Inflammatory macrophage treated with lipopolysaccharide for 1 hour (primary cell): ENCODE measurements at regions not wholly inside any gene's neighbourhood (a gene's known extent, or its start where the extent isn't known, plus 50 kb on each side); places are given as distances from the start of the nearest gene placed in this dataset.
"Not testable (repeated sequence)": the region's sequence is repeated elsewhere in the genome, so short reads cannot be mapped to it uniquely, and the experiment has no call there.

ENCODE experiments used
- DNase-seq, 2 donors: peaks; one replicate each; pipeline ENCODE4 v3.0.0-alpha.2; 2020 to 2022

- DNase-seq: not testable (repeated sequence)
Observed at GRCh38 chr12:46617737-46618136, 208.1 kb downstream of the SLC38A4 start.

GRCh38 chr12:46617167-46617566 is 208.6 kb downstream of the SLC38A4 start:
- DNase-seq: no peak

DNA sequence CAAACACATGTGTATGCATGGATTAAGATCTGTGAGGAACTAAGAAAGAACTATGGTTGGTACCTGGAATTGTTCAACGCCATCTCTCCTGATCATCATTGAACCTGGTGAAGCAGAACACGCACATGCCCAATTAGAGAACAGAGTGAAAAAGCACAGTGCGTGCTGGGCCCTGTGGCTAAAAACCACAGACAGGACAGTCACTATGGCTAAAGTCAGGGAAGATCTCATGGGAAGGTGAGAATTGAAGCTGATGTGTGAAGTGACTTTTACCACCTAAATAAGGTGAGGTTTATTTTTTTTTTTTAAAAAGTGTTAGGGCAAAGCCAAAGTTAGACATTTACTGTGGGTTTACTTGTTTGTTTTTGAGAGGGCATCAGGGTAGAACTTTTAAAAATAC is 215.0 kb downstream of the SLC38A4 start:
- DNase-seq: no peak

DNA sequence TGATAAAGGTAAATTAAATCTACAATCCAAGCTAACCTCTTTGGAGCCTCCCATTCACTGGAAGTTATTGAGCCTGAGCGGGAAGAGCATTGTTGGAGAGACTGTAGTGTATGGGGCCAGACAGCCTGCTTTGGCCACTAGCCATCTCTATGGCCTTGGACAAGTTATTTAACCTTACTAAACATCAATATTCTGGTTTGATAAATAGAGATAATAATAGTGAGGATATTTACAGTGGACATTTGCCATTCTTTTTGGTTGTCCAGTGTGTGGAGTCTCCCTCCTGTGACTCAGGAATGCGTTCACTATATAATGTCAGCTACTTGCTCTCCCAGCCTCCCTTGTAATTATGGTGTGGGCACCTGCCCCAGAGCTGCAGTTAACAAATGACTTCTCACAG is 216.1 kb downstream of the SLC38A4 start:
- DNase-seq: no peak

DNA sequence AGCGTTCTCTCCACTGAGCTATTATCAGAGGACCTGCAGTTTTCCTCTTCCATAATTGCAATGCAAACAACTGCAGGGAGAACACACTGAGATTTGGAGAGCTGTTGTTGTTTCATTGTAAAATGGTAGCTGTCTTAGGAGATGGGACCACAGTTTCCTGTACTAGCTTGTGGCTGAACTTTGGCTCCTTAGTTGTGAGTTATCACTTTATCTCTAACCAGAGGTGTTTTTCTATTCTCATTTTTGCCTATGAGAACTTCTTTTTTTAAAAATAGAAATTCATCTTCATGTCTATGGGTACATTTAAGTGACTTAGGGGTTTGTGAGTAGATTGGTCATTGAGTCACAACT is 216.5 kb downstream of the SLC38A4 start:
- DNase-seq: no peak

GRCh38 chr12:46608431-46609272 is 217.1 kb downstream of the SLC38A4 start:
- peak; percentile 13 to 43 for DNase-seq

DNA sequence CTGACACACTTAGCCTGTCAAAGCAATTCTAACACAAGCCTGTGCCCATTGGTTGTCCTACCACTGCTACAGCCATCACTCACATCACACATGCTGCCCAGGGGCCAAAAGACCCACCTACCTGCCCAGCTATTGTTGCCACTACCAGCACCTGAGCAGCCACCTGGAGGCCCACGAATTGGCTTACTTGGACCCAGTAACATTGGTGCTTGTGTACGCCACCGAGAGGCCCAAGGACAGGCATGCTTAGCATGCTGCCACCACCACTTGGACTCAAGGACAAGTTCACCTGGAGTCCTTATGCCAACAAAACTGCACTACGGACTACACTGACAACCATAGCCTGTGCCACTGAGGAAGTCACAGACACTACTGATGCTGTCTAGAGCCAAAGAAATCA is 221.1 kb downstream of the SLC38A4 start:
- DNase-seq: no peak

DNA sequence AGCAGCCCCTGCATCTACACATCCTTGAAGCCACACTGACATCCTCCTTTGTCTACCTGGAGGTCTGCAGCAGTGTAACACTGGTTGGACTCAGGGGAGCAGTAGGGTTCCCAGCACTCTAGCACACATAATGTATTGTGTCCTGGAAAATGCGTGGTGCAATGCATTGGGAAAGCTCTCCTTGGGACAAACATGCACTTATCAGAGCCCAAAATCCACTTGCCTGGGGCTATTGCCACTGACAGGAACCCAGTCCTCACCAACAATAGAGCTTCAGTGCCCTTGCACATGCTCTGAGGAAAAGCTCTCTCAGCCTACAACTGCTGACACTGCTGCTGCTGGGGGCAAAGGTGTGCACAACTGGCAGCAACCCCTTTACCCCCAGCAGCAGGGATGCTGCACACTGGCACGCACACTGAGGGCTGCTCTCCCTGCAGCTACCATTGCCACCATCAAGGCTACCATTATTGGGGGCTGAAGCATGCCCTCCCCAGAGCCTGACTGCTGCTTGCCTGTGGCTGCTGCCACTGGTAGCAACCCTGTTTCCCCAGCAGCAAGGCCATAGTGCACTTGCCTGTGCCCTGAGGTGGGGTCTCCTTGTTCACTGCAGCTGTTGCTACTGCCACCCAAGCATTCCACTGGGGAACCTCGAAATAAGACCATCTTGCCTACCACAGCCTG is 221.9 kb downstream of the SLC38A4 start:
- DNase-seq: no peak

DNA sequence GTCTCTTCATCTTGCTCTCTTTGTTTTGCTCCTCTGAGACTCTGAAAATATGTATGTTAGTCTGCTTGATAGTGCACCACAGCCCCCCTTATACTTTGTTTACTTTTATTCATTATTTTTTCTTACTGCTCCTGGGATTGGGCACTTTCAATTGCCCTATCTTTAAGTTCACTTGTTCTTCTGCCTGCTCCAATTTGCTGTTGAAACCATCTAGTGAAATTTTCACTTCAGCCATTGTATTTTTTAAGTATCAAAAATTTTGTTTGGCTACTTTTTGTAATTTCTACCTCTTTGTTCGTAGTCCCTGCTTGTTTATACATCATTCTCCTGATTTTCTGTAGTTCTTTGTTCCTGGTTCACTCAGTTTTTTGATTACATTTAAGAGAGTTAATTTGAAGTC is 223.3 kb downstream of the SLC38A4 start:
- no peak for DNase-seq

- no peak for DNase-seq
Observed at GRCh38 chr12:46590991-46591703, 218.6 kb upstream of the SLC38A2 start.

GRCh38 chr12:46585854-46586621 is 213.5 kb upstream of the SLC38A2 start:
- no peak for DNase-seq

DNA sequence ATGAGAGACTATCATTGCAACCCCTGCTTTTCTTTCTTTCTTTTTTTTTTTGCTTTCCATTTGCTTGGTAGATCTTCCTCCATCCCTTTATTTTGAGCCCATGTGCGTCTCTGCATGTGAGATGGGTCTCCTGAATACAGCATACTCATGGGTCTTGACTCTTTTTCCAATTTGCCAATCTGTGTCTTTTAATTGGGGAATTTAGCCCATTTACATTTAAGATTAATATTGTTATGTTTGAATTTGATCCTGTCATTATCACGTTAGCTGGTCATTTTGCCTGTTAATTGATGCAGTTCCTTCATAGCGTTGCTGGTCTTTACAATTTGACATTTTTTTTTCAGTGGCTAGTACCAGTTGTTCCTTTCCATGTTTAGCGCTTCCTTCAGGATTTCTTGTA is 211.5 kb upstream of the SLC38A2 start:
- not testable (repeated sequence) for DNase-seq

GRCh38 chr12:46581990-46582389 is 209.4 kb upstream of the SLC38A2 start:
- not testable (repeated sequence) for DNase-seq

DNA sequence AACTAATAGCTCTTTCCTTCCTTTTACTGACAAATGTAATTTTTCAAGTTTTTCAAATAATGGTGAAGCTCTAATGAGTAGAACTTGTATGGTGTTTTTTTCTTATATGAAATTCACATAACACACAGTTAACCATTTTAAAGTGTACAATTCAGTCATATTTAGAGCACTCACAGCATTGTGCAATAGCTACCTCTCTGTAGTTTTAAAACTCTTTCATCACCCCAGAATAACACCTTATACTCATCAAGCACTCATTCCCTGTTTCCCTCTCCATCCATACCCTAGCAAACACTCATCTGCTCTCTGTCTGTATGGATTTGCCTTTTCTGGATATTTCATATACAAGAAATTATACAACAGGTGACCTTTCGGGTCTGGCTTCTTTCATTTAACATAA is 207.9 kb upstream of the SLC38A2 start:
- no peak for DNase-seq

DNA sequence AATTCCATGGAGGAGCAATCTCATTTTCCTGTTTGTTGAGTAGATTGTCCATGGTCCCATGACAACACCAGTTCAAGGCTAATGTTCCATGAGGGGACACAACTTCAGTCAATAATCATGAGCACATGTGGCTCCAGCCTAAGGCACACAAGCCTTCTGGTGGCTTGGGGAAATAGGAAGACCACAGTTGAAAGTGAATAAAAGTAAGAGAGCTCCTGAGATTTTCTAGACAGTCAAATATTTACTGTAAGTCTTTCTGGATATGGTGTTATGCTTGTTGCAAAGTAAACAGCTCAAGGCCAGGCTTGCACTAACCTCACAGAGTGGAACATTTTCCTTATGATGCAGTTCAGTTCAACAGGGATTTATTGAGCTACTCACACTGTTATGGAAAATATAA is 206.9 kb upstream of the SLC38A2 start:
- DNase-seq: no peak

GRCh38 chr12:46578190-46578982 is 205.8 kb upstream of the SLC38A2 start:
- DNase-seq: no peak

GRCh38 chr12:46577063-46577776 is 204.6 kb upstream of the SLC38A2 start:
- DNase-seq: no peak

DNA sequence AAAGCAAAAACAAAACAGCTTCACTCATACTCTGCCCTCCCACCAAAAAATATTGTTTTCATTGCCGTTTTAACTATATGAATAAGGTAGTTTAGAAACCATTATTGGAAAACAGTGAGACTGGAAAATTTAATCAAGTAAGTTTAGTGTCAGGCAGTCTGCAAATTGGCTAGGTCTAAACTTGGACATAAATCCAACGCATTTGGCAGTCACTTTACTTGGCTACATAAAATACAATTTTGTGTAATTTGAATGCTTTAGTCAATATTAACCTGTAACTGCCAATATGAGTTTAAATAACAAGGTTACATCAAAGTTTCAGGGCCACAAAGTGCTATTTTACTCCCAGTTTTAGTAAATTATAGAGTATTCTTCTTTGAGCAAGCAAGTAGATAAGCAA is 202.3 kb upstream of the SLC38A2 start:
- no peak for DNase-seq

DNA sequence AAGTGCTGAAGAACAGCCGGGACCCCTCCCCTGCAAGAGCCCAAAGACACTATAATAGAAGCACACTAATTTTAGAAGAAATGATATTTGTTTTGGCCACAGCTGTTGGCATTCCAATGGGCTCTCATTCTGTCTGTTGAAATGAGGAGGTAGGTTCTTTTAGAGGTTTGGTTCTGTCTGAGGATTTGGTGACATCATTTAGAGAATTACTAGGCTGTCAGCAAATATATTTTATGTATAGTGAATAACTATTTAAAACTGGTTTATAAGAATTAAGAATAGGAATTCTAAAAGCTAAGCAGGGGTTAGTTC is 200.7 kb upstream of the SLC38A2 start:
- no peak for DNase-seq

DNA sequence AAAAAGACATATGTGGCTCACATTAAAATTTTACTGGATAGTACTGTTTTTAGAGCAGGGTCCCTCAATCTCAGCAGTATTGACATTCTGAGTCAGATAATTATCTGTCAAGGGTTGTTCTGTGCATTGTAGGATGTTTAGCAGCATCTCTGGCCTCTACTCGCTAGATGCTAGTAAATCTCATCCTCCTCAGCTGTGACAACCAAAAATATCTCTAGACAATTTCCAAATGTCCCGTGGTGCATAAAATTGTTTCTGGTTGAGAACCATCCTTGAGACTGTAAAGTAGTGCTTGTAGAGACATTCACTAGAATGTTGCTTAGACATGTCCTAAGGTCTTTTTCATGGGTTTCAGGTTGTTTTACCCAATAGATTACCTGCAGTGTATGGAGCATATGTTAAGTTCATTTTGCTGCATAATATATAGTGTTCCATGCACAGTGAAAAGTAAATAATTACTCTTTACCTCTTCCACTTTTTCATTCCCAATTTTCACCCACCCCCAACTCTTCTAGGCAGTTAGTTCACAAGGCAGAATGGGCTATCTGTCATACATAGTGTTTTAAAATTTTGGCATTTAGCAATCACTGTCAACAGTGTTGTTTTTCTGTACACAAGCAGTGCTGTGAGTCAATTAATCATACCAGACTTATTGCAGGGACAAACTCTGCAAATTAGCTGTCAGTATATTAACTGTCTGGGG is 200.2 kb upstream of the SLC38A2 start:
- DNase-seq: no peak

GRCh38 chr12:46571608-46572007 is 199.0 kb upstream of the SLC38A2 start:
- no peak for DNase-seq
